RWPE2 (cell line): ENCODE measurements at regions not wholly inside any gene's neighbourhood (a gene's known extent, or its start where the extent isn't known, plus 50 kb on each side); places are given as distances from the start of the nearest gene placed in this dataset.

Source experiments
- ATAC-seq: fragments of 200-7000 bp; cut with Tn5 transposase; 3 replicates; pipeline ENCODE4 v1.9.1; 2021; ENCODE audit warnings: low read depth
- DNase-seq: peaks from one replicate; pipeline ENCODE4 v3.0.0-alpha.2; 2020; ENCODE audit warnings: low spot score
- H3K27ac ChIP-seq: fragments of 450-650 bp; 2 replicates; pipeline ENCODE4 v1.5.1; 2017; ENCODE audit warnings: mild to moderate bottlenecking; ENCODE audit not compliant: poor library complexity, severe bottlenecking
- H3K27me3 ChIP-seq: fragments of 250-450 bp; sonication (Bioruptor Pico); 2 replicates; pipeline ENCODE4 v1.5.1; 2021; ENCODE audit warnings: mild to moderate bottlenecking, moderate library complexity; ENCODE audit not compliant: insufficient read depth, poor library complexity, severe bottlenecking
- H3K36me3 ChIP-seq: fragments of 250-450 bp; sonication (Bioruptor Pico); 2 replicates; pipeline ENCODE4 v1.5.1; 2020; ENCODE audit warnings: low read depth, mild to moderate bottlenecking, moderate library complexity
- H3K4me1 ChIP-seq: fragments of 250-450 bp; sonication (Bioruptor Pico); 2 replicates; pipeline ENCODE4 v1.5.1; 2021; ENCODE audit warnings: mild to moderate bottlenecking, moderate library complexity; ENCODE audit not compliant: insufficient read depth, poor library complexity, severe bottlenecking
- H3K4me3 ChIP-seq: fragments of 250-450 bp; sonication (Bioruptor Pico); 2 replicates; pipeline ENCODE4 v1.5.1; 2021; ENCODE audit warnings: mild to moderate bottlenecking, moderate library complexity; ENCODE audit not compliant: severe bottlenecking
- H3K9me3 ChIP-seq: fragments of 250-450 bp; sonication (Bioruptor Pico); 2 replicates; pipeline ENCODE4 v1.5.1; 2021; ENCODE audit warnings: mild to moderate bottlenecking, moderate library complexity; ENCODE audit not compliant: severe bottlenecking
- TF ChIP-seq, protein P1 (sequence below): fragments of 450-650 bp; IDR thresholded peaks from one replicate; pipeline ENCODE4 v1.5.1; 2017; ENCODE audit warnings: mild to moderate bottlenecking, moderate library complexity; ENCODE audit not compliant: poor library complexity, severe bottlenecking

DNA sequence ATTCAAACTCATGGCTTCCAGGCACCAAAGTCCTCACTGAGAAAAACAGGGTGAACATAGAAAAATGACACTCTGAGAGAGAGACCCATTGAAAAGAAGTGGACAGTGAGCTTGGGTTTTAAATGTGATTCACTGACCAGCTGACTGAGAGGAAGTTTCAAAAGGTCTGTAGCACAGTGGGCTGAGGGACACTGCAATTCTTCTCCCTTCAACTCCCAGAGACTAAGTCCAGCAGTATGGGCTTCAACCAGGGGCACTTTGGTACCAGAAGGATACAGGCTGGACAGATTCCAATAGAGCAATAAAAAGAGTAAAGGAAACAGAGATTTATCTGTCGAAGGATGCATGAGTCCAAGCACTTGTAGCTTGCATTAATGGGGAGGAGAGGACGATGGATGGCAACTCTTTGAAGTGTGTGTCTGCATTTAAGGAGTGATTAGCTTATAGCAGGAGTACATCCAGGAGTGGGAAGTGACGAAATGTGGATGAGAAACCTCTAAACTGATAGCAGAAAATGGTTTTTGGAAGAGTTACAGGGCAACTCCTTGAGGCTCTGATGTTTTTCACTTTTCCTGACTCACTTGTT lies 117.0 kb upstream of the ANKRD55 start:
- Histone ChIP-seq H3K27me3 (no peaks in the 10 kb centered on the region), H3K9me3 (no peaks in the 10 kb centered on the region), H3K36me3 (no peaks in the 10 kb centered on the region), H3K4me1 (peaks cover 26% of the 10 kb centered on the region), H3K27ac (peak overlapping the region; percentile 59), H3K4me3 (no peak overlapping the region)
- TF ChIP-seq, protein P1, sequence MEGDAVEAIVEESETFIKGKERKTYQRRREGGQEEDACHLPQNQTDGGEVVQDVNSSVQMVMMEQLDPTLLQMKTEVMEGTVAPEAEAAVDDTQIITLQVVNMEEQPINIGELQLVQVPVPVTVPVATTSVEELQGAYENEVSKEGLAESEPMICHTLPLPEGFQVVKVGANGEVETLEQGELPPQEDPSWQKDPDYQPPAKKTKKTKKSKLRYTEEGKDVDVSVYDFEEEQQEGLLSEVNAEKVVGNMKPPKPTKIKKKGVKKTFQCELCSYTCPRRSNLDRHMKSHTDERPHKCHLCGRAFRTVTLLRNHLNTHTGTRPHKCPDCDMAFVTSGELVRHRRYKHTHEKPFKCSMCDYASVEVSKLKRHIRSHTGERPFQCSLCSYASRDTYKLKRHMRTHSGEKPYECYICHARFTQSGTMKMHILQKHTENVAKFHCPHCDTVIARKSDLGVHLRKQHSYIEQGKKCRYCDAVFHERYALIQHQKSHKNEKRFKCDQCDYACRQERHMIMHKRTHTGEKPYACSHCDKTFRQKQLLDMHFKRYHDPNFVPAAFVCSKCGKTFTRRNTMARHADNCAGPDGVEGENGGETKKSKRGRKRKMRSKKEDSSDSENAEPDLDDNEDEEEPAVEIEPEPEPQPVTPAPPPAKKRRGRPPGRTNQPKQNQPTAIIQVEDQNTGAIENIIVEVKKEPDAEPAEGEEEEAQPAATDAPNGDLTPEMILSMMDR: no peak
- ATAC-seq: no peak
- DNase-seq: no peak

DNA sequence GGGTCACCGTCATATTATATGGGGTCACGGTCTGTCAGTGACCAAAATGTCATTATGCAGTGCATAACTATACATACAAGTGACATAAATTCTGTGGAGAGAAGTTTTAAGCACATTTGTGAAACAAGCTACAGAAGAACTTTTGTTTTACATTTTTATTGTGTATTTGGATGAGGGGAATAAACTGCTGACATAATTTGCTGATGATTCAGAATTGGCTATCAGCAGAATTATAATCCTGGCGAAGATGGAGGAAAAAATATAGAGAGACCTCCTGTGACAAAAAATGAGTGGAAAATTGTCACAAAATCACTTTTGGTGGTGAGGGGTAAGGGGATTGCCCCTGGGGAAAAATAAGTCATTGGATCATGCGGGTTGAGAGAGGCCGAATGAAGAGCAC lies 116.3 kb upstream of the ANKRD55 start:
- H3K36me3 ChIP-seq: no peaks in the 10 kb centered on the region
- DNase-seq (no peak), ATAC-seq (no peak)
- H3K4me1 ChIP-seq: peaks cover 26% of the 10 kb centered on the region
- TF ChIP-seq, protein P1: no peak
- H3K4me3 ChIP-seq: no peak overlapping the region
- no peak overlapping the region for H3K27ac ChIP-seq
- H3K27me3 ChIP-seq: no peaks in the 10 kb centered on the region
- no peaks in the 10 kb centered on the region for H3K9me3 ChIP-seq

DNA sequence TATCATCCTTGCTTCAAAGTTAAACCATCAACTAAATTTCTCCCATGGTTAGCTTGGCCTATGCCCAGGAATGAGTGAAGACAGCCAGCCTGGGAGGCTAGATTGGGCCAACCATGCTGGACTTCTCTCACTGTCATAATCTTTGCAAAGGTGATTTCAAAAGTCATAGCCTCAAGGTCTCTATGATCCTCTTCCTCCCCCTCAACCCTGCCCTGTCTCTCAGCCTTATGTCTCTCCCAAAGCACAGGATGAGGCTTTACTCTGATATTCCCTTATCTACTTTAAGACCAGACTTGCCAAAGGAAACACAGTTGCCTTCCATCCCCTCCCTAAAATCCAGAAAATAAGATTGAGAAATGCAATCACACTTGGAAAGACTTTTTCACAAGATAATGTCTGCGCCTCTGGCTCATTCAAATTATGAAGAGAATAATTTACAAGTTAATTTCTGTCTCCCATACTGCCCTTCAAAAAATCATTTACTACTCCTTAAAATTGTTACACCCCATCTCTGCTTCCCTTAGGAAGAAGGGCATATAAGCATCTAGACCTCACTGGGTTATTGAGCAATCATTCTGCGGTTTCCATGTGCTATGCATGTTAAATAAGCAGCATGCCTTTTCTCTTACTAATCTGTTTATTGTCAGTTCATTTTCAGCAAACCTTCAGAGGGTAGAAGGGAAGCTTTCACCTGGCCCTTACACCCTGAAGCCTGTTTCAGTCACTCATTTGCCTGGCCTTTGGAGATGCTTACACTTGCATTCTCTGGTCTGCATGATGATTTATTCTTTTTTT lies 113.8 kb upstream of the ANKRD55 start:
- TF ChIP-seq, protein P1: no peak
- peak; percentile 82 for ATAC-seq
- peaks cover 26% of the 10 kb centered on the region for H3K4me1 ChIP-seq
- DNase-seq: no peak
- peak overlapping the region; percentile 66 for H3K27ac ChIP-seq
- H3K4me3 ChIP-seq: no peak overlapping the region
- H3K36me3 ChIP-seq: no peaks in the 10 kb centered on the region
- no peaks in the 10 kb centered on the region for H3K9me3 ChIP-seq
- no peaks in the 10 kb centered on the region for H3K27me3 ChIP-seq

DNA sequence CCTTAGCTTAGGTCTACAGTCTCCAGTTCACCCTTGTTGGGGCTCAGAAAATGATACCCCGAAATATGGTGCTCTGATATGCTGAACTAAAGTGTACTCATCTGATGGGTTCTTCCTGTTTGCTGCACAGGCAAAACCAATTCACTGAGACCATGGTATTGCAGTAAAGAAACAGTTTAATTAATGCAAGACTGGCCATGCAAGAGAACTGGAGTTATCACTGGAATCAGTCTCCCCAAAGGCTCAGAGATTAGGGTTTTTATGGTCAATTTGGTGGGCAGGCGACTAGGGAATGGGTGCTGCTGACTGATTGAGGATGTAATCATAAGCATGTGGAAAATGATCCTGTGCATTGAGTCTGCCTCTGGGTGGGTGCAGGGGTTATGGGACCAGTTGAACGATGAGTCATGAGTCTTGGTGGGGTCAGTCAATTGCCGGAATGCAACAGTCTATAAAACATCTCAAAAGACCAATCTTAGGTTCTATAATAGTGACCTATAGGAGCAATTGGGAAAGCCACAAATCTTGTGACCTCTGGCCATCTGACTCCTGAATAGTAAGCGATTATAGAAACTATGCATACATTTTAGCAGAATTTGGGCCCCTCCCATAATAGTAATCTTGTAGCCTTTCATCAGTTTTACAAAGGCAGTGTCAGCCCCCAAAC lies 113.0 kb upstream of the ANKRD55 start:
- ATAC-seq (no peak), DNase-seq (no peak)
- Histone ChIP-seq H3K36me3 (no peaks in the 10 kb centered on the region), H3K4me1 (peaks cover 26% of the 10 kb centered on the region), H3K27me3 (no peaks in the 10 kb centered on the region), H3K27ac (peak overlapping the region; percentile 66), H3K9me3 (no peaks in the 10 kb centered on the region), H3K4me3 (no peak overlapping the region)
- TF ChIP-seq, protein P1: no peak

DNA sequence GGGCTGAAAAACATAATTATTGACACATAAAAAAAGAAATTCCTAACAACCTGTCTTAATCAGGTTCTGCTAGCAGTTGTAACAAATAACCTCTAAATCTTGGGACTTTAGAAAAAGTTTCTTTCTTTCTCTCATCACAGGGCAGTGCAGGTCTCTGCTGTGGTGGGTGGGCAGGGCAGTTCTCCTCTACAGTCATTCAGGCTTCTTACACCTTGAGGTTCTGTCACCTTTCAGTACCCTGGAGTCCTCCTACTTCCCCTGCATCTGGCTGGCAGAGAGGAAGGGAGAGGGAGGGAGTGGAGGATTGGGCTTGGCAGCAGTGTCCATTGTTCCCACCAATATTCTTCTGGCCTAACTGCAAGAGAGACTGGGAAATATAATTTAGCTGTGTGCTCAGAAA lies 112.2 kb upstream of the ANKRD55 start:
- TF ChIP-seq, protein P1: no peak
- Histone ChIP-seq H3K9me3 (no peaks in the 10 kb centered on the region), H3K4me1 (peaks cover 22% of the 10 kb centered on the region), H3K27ac (no peak overlapping the region), H3K27me3 (no peaks in the 10 kb centered on the region), H3K4me3 (no peak overlapping the region), H3K36me3 (no peaks in the 10 kb centered on the region)
- ATAC-seq (no peak), DNase-seq (no peak)
